ENCODE measurements at regions not wholly inside any gene's neighbourhood (a gene's known extent, or its start where the extent isn't known, plus 50 kb on each side); places are given as distances from the start of the nearest gene placed in this dataset.

DNA sequence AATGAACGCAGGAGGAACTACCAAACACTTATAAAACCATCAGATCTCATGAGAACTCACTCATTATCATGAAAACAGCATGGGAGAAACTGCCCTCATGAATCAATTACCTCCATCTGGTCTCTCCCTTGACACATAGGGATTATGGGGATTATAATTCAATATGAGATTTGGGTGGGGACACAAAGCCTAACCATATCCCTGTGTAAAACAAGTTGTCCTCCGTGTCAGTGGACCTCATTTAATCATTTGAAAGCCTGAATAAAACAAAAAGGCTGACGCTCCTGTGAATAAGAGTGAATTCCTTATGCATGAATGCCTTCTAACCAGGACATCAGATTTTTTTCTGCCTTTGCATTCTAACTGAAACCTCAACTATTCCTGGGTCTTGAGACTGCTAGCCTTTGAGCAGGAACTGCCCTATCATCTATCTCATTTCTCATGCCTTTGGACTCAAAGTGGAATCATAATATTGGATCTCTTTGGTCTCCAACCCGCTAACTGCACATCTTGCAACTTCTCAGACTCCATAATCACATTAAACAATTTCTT lies 648.8 kb downstream of the ADGRL2 start:
- ChIA-PET RAD21 (ENCODE audit: unreplicated experiment) (no interaction called here), SMC1A (ENCODE audit: uncharacterized antibody, unreplicated experiment) (no interaction called here), CTCF (no interaction called here), POLR2A (no interaction called here)
- Histone ChIP-seq H3K4me3 (no peak overlapping the region), H3K9ac (ENCODE audit: control insufficient read depth, insufficient read depth, low read length) (no peak overlapping the region), H3K27me3 (replicated peaks in 1 of 2; ENCODE audit: control insufficient read depth in 2 of 2, insufficient read depth in 2 of 2, low read length in 1 of 2) (no peaks in the 10 kb centered on the region), H3K9me3 (replicated peaks; ENCODE audit: control insufficient read depth, insufficient read depth, low read length) (no peaks in the 10 kb centered on the region), H4K20me1 (ENCODE audit: control insufficient read depth, insufficient read depth) (no peaks in the 10 kb centered on the region), H3K4me2 (ENCODE audit: control insufficient read depth, insufficient read depth) (no peak overlapping the region), H3K79me2 (ENCODE audit: control insufficient read depth, insufficient read depth, low read length) (no peaks in the 10 kb centered on the region), H3K27ac (ENCODE audit: control insufficient read depth, insufficient read depth) (no peak overlapping the region), H3K36me3 (ENCODE audit: control insufficient read depth in 2 of 2, insufficient read depth in 2 of 2, low read length in 1 of 2) (no peaks in the 10 kb centered on the region), H2AFZ (ENCODE audit: control insufficient read depth, low read depth, low read length) (no peak overlapping the region), H3K4me1 (ENCODE audit: control insufficient read depth, insufficient read depth, low read length) (no peaks in the 10 kb centered on the region)
- intact Hi-C loops (cut with micrococcal nuclease; ENCODE audit: unreplicated experiment), result no loop called here
- WGBS (ENCODE audit: insufficient coverage, insufficient replicate concordance, low lambda C conversion rate, missing lambda C conversion rate), result 18% methylated on average over 4 of the region's 4 CpGs
- FAIRE-seq (no peak), ATAC-seq (no peak), DNase-seq (ENCODE audit: low read depth, low spot score) (no peak)
- no peak for TF ChIP-seq GATAD2B (conservative IDR thresholded peaks at IDR 0.05; ENCODE audit: low read depth)
- BruUV-seq (replicated peaks), result no TSS peak
- in situ Hi-C loops (cut with MboI), result no loop called here

DNA sequence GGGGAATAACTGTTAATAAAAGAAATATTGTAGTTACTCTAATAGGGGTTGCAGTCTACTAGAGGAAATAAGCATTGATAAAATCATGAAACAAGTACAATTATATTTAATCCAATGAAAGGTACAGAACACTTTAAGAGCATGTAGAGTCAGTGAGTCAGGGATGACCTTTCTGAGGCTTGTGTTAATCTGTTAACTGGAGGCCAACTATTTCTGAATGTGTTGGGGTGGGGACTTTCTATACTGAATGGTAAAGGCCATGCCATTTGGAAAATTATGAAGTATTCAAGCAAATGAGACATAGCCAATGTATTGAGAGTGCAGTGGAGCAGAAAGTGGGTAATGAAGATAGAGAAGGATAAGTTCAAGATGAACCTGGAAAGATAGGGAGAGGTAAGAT lies 646.2 kb downstream of the ADGRL2 start:
- Histone ChIP-seq H3K4me1 (ENCODE audit: control insufficient read depth, insufficient read depth, low read length) (no peaks in the 10 kb centered on the region), H3K4me2 (ENCODE audit: control insufficient read depth, insufficient read depth) (no peak overlapping the region), H3K27me3 (replicated peaks in 1 of 2; ENCODE audit: control insufficient read depth in 2 of 2, insufficient read depth in 2 of 2, low read length in 1 of 2) (no peaks in the 10 kb centered on the region), H3K9ac (ENCODE audit: control insufficient read depth, insufficient read depth, low read length) (no peak overlapping the region), H3K79me2 (ENCODE audit: control insufficient read depth, insufficient read depth, low read length) (no peaks in the 10 kb centered on the region), H3K9me3 (replicated peaks; ENCODE audit: control insufficient read depth, insufficient read depth, low read length) (no peaks in the 10 kb centered on the region), H3K36me3 (ENCODE audit: control insufficient read depth in 2 of 2, insufficient read depth in 2 of 2, low read length in 1 of 2) (no peaks in the 10 kb centered on the region), H3K27ac (ENCODE audit: control insufficient read depth, insufficient read depth) (no peak overlapping the region), H2AFZ (ENCODE audit: control insufficient read depth, low read depth, low read length) (no peak overlapping the region), H4K20me1 (ENCODE audit: control insufficient read depth, insufficient read depth) (no peaks in the 10 kb centered on the region), H3K4me3 (no peak overlapping the region)
- SMC1A ChIA-PET (ENCODE audit: uncharacterized antibody, unreplicated experiment), result interaction anchor here (0.6 kb wide), 1 partner anchor 356 kb away, joined by 3 read pairs; no protein-coding TSS in a partner anchor
- FAIRE-seq (no peak), ATAC-seq (no peak), DNase-seq (ENCODE audit: low read depth, low spot score) (no peak)
- CTCF ChIA-PET, result no interaction called here
- POLR2A ChIA-PET, result no interaction called here
- BruUV-seq (replicated peaks), result no TSS peak
- in situ Hi-C loops (cut with MboI), result no loop called here
- RAD21 ChIA-PET (ENCODE audit: unreplicated experiment), result no interaction called here
- intact Hi-C loops (cut with micrococcal nuclease; ENCODE audit: unreplicated experiment), result no loop called here
- TF ChIP-seq RFX5 (IDR thresholded peaks at IDR 0.05; ENCODE audit: low read depth, low read length) (no peak), TCF3 (IDR thresholded peaks at IDR 0.05; ENCODE audit: borderline replicate concordance, insufficient read depth, low read depth, low read length) (no peak), YBX1 (IDR thresholded peaks at IDR 0.05) (no peak), ZZZ3 (IDR thresholded peaks at IDR 0.05; ENCODE audit: control insufficient read depth, insufficient read length, low read depth) (no peak), CHD4 (IDR thresholded peaks at IDR 0.05) (no peak), NR2F1 (conservative IDR thresholded peaks at IDR 0.05) (no peak), SMAD5 (IDR thresholded peaks at IDR 0.05; ENCODE audit: low read depth) (no peak)
- TF ChIP-seq, protein P1, sequence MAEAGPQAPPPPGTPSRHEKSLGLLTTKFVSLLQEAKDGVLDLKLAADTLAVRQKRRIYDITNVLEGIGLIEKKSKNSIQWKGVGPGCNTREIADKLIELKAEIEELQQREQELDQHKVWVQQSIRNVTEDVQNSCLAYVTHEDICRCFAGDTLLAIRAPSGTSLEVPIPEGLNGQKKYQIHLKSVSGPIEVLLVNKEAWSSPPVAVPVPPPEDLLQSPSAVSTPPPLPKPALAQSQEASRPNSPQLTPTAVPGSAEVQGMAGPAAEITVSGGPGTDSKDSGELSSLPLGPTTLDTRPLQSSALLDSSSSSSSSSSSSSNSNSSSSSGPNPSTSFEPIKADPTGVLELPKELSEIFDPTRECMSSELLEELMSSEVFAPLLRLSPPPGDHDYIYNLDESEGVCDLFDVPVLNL (IDR thresholded peaks at IDR 0.05; ENCODE audit: low read depth, low read length), result no peak
- TF ChIP-seq, protein P2, sequence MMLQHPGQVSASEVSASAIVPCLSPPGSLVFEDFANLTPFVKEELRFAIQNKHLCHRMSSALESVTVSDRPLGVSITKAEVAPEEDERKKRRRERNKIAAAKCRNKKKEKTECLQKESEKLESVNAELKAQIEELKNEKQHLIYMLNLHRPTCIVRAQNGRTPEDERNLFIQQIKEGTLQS (IDR thresholded peaks at IDR 0.05; ENCODE audit: borderline replicate concordance, extremely low read depth, low read depth, low read length), result no peak
- TF ChIP-seq, protein P3, sequence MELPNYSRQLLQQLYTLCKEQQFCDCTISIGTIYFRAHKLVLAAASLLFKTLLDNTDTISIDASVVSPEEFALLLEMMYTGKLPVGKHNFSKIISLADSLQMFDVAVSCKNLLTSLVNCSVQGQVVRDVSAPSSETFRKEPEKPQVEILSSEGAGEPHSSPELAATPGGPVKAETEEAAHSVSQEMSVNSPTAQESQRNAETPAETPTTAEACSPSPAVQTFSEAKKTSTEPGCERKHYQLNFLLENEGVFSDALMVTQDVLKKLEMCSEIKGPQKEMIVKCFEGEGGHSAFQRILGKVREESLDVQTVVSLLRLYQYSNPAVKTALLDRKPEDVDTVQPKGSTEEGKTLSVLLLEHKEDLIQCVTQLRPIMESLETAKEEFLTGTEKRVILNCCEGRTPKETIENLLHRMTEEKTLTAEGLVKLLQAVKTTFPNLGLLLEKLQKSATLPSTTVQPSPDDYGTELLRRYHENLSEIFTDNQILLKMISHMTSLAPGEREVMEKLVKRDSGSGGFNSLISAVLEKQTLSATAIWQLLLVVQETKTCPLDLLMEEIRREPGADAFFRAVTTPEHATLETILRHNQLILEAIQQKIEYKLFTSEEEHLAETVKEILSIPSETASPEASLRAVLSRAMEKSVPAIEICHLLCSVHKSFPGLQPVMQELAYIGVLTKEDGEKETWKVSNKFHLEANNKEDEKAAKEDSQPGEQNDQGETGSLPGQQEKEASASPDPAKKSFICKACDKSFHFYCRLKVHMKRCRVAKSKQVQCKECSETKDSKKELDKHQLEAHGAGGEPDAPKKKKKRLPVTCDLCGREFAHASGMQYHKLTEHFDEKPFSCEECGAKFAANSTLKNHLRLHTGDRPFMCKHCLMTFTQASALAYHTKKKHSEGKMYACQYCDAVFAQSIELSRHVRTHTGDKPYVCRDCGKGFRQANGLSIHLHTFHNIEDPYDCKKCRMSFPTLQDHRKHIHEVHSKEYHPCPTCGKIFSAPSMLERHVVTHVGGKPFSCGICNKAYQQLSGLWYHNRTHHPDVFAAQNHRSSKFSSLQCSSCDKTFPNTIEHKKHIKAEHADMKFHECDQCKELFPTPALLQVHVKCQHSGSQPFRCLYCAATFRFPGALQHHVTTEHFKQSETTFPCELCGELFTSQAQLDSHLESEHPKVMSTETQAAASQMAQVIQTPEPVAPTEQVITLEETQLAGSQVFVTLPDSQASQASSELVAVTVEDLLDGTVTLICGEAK (IDR thresholded peaks at IDR 0.05; ENCODE audit: borderline replicate concordance), result no peak
